T-cell (primary cell): ENCODE measurements at regions not wholly inside any gene's neighbourhood (a gene's known extent, or its start where the extent isn't known, plus 50 kb on each side); places are given as distances from the start of the nearest gene placed in this dataset.
A peak's percentile ranks its signal among the peaks of the same experiment; 100 is the strongest.

Source experiments
- ATAC-seq, 4 experiments: fragments of 200-7000 bp in 3 of 4; fragments of 150-1000 bp in 1 of 4; cut with Tn5 transposase; replicated peaks in 1 of 4; 1 replicate in 3 of 4; 2 replicates in 1 of 4; pipeline ENCODE4 v1.10.0; 2021; ENCODE audit warnings: moderate library complexity in 3 of 4, mild to moderate bottlenecking in 2 of 4, moderate number of reproducible peaks in 1 of 4
- CTCF ChIA-PET, 2 donors: fragments of 300-600 bp; sonication (Branson Sonifier 250); formaldehyde crosslinking; loops; one replicate each; lab custom pipeline; 2022; ENCODE audit warnings: antibody characterized with exemption in 2 of 2; lab: Charles Lee
- POLR2A ChIA-PET, 2 donors: fragments of 300-600 bp; sonication (Branson Sonifier 250); formaldehyde crosslinking; loops; one replicate each; lab custom pipeline; 2022; ENCODE audit warnings: antibody characterized with exemption in 2 of 2; lab: Charles Lee
- DNase-seq, 35 experiments: peaks; one replicate each; pipeline versions ENCODE4 v3.0.0 to v3.0.0-alpha.2; 2013 to 2023
- H3K27ac ChIP-seq: one replicate; pipeline ENCODE4 v1.5.1; 2013; ENCODE audit warnings: low read length
- H3K27me3 ChIP-seq, 2 experiments: replicated peaks in 1 of 2; 1 replicate in 1 of 2; 2 replicates in 1 of 2; pipeline versions ENCODE4 v1.6.1 to v1.7.0; 2013; ENCODE audit warnings: low read length in 1 of 2, mixed read lengths in 1 of 2; ENCODE audit not compliant: control insufficient read depth in 2 of 2, insufficient read depth in 2 of 2; ENCODE audit errors: extremely low read depth in 1 of 2
- H3K36me3 ChIP-seq, 2 donors: 1 replicate in 1 of 2; 2 replicates in 1 of 2; pipeline versions ENCODE4 v1.6.1 to v1.7.0; 2013; ENCODE audit warnings: low read length in 1 of 2; ENCODE audit not compliant: control insufficient read depth in 2 of 2, insufficient read depth in 1 of 2; ENCODE audit errors: extremely low read depth in 1 of 2
- H3K4me1 ChIP-seq, 2 experiments: 1 replicate in 1 of 2; 2 replicates in 1 of 2; pipeline versions ENCODE4 v1.6.1 to v1.7.0; 2013; ENCODE audit warnings: low read length in 2 of 2, mixed read lengths in 1 of 2; ENCODE audit not compliant: insufficient read depth in 2 of 2, control insufficient read depth in 1 of 2; ENCODE audit errors: extremely low read depth in 1 of 2
- H3K4me3 ChIP-seq, 2 donors: 1 replicate in 1 of 2; 2 replicates in 1 of 2; pipeline versions ENCODE4 v1.5.1 to v1.7.0; 2013; ENCODE audit warnings: mild to moderate bottlenecking in 2 of 2, low read length in 1 of 2, moderate library complexity in 1 of 2; ENCODE audit not compliant: control insufficient read depth in 1 of 2; ENCODE audit errors: extremely low read depth in 1 of 2
- H3K9me3 ChIP-seq: 2 replicates; pipeline ENCODE4 v1.7.0; 2013
- H3K27ac Mint-ChIP-seq, 2 donors: one replicate each; pipeline ENCODE4 v1.8.0; 2020 to 2021; ENCODE audit warnings: mild to moderate bottlenecking in 2 of 2, mixed read lengths in 2 of 2
- H3K27me3 Mint-ChIP-seq, 2 donors: one replicate each; pipeline ENCODE4 v1.8.0; 2021 to 2022; ENCODE audit warnings: mixed read lengths in 2 of 2
- H3K36me3 Mint-ChIP-seq: one replicate; pipeline ENCODE4 v1.8.0; 2021; ENCODE audit warnings: mixed read lengths
- H3K4me1 Mint-ChIP-seq, 3 donors: one replicate each; pipeline ENCODE4 v1.8.0; 2020 to 2022; ENCODE audit warnings: mixed read lengths in 3 of 3, mild to moderate bottlenecking in 1 of 3
- H3K4me3 Mint-ChIP-seq, 3 donors: one replicate each; pipeline ENCODE4 v1.8.0; 2020 to 2022; ENCODE audit warnings: mild to moderate bottlenecking in 3 of 3, mixed read lengths in 3 of 3, moderate library complexity in 3 of 3
- H3K9me3 Mint-ChIP-seq, 3 donors: one replicate each; pipeline ENCODE4 v1.8.0; 2020 to 2022; ENCODE audit warnings: mixed read lengths in 3 of 3
- WGBS: methylation state at CpG from one replicate; pipeline ENCODE4 v1.1.5; 2013; ENCODE audit warnings: missing lambda C conversion rate; ENCODE audit not compliant: insufficient coverage; 5-methylcytosine and 5-hydroxymethylcytosine counted together

DNA sequence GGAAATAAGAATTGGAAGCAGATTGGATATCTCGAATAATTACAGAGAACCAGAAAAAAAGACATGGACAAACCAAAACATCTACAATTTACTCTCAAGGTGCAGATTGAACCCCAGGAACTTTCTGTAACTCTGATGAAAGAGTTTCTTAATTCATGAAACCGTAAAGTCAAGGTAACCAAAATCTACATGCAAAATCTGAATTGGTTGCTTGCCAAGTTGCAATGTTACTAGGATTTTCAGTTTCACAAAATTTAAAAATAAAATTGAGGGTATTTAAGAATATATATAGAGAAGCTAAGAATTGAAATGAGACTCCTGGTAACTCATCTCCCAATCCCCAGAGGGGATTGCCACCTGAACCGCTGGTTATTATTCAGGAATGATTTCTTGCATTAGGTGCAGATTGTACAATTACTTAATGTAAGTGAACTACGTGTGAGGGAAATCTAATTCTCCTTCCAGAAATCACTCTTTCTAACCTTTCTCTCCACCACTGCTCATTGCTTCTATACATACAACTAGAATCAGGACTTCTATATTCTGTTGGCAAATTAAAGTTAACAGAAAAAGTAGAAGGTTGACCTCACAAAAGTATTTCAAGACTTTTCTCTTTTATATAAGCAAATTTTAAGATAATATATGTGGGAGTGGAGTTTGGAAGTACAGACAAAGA lies 221.5 kb upstream of the NDST4 start:
- H3K27ac ChIP-seq = no peak overlapping the region
- H3K27me3 ChIP-seq = no peaks in the 10 kb centered on the region
- ATAC-seq (no peak), DNase-seq (no peak)
- CTCF ChIA-PET = no interaction called here
- Mint-ChIP-seq H3K27me3 (no peaks in the 10 kb centered on the region), H3K9me3 (peaks cover 0 to 5% (median 0%) of the 10 kb centered on the region in 3 donors), H3K27ac (no peak overlapping the region), H3K4me1 (no peaks in the 10 kb centered on the region), H3K36me3 (no peaks in the 10 kb centered on the region), H3K4me3 (no peak overlapping the region)
- 60% methylated on average over 1 of the region's 4 CpGs for WGBS
- POLR2A ChIA-PET = no interaction called here
- no peak overlapping the region for H3K4me3 ChIP-seq
- H3K4me1 ChIP-seq = no peaks in the 10 kb centered on the region
- no peaks in the 10 kb centered on the region for H3K36me3 ChIP-seq
- H3K9me3 ChIP-seq = no peaks in the 10 kb centered on the region

GRCh38 chr4:115332078-115332477 lies 218.7 kb upstream of the NDST4 start:
- Histone ChIP-seq H3K27me3 (no peaks in the 10 kb centered on the region), H3K36me3 (no peaks in the 10 kb centered on the region), H3K4me3 (no peak overlapping the region), H3K27ac (no peak overlapping the region), H3K9me3 (no peaks in the 10 kb centered on the region), H3K4me1 (no peaks in the 10 kb centered on the region)
- Mint-ChIP-seq H3K4me1 (no peaks in the 10 kb centered on the region), H3K27ac (no peak overlapping the region), H3K4me3 (no peak overlapping the region), H3K27me3 (no peaks in the 10 kb centered on the region), H3K36me3 (no peaks in the 10 kb centered on the region), H3K9me3 (peaks cover 0 to 5% (median 0%) of the 10 kb centered on the region in 3 donors)
- ChIA-PET CTCF (no interaction called here), POLR2A (no interaction called here)
- DNase-seq = no peak
- ATAC-seq = no peak
- no CpG with 5 or more reads among the region's 1 CpG for WGBS

DNA sequence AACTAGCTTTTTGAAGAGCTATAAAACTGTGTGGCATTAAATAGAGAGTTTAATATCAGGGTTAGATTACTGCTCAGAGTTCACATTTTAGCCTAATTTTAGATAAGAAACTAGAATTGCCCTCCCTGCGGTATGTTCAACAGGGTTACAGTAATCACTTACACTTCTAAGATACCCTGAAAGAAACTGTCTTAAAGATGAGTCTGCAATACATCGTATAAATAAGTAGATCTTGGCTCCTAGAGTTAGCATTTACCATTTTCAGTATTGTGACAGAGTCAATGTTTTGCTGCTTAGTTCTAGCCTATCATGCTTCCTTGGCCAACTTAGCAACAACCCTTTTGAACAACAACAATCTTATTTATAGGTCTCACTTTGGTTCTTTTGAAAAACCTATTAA lies 217.8 kb upstream of the NDST4 start:
- Histone ChIP-seq H3K4me3 (no peak overlapping the region), H3K27ac (no peak overlapping the region), H3K9me3 (no peaks in the 10 kb centered on the region), H3K4me1 (no peaks in the 10 kb centered on the region), H3K27me3 (no peaks in the 10 kb centered on the region), H3K36me3 (no peaks in the 10 kb centered on the region)
- ChIA-PET CTCF (no interaction called here), POLR2A (no interaction called here)
- Mint-ChIP-seq H3K9me3 (no peaks in the 10 kb centered on the region), H3K4me1 (no peaks in the 10 kb centered on the region), H3K4me3 (no peak overlapping the region), H3K27ac (no peak overlapping the region), H3K27me3 (no peaks in the 10 kb centered on the region), H3K36me3 (no peaks in the 10 kb centered on the region)
- no CpG with 5 or more reads among the region's 2 CpGs for WGBS
- ATAC-seq (no peak), DNase-seq (peak in 1 of 35 experiments; percentile 1)

GRCh38 chr4:115325836-115326235 lies 212.4 kb upstream of the NDST4 start:
- no CpG with 5 or more reads among the region's 2 CpGs for WGBS
- H3K9me3 Mint-ChIP-seq = peaks cover 0 to 6% (median 0%) of the 10 kb centered on the region in 3 donors

DNA sequence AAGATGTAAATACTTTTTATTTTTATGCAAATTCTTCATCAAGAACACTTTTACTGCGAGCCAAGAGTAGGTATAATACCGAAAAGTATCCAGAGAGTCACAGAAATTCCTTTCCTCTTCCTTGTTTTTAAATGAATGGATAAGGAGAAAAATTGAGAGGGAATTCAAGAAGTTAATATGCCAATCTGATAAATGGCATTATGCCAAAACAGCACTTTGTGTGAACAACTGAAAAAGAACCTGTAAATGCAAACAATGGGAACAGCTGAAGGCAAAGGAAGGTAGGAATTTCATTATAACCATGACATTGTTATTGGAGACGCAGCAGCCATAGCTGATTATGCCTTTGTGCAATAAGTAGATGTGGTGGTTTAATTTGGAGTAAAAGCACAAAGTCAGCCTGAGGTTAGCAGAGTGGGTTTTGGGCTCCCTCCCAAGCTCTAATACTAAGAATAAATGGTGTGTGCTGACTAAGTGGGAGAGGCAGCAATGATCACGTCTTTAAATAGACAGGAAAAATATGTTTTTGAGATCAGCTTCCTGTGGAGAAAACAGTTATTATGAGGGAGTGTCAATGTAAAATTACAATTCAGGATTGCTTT lies 209.8 kb upstream of the NDST4 start:
- peaks cover 0 to 6% (median 0%) of the 10 kb centered on the region in 3 donors for H3K9me3 Mint-ChIP-seq
- no peak overlapping the region for H3K27ac Mint-ChIP-seq
- H3K4me3 ChIP-seq = no peak overlapping the region
- H3K4me3 Mint-ChIP-seq = no peak overlapping the region
- DNase-seq = no peak
- 60% methylated on average over 1 of the region's 4 CpGs for WGBS
- ATAC-seq = no peak
- no peaks in the 10 kb centered on the region for H3K9me3 ChIP-seq
- no peaks in the 10 kb centered on the region for H3K27me3 ChIP-seq
- no peak overlapping the region for H3K27ac ChIP-seq
- H3K36me3 ChIP-seq = no peaks in the 10 kb centered on the region
- no peaks in the 10 kb centered on the region for H3K4me1 Mint-ChIP-seq
- ChIA-PET POLR2A (no interaction called here), CTCF (no interaction called here)
- H3K36me3 Mint-ChIP-seq = no peaks in the 10 kb centered on the region
- no peaks in the 10 kb centered on the region for H3K27me3 Mint-ChIP-seq
- no peaks in the 10 kb centered on the region for H3K4me1 ChIP-seq

More at GRCh38 chr4:115325836-115326235, 212.4 kb upstream of the NDST4 start:
- Mint-ChIP-seq H3K27ac (no peak overlapping the region), H3K27me3 (no peaks in the 10 kb centered on the region), H3K4me1 (no peaks in the 10 kb centered on the region), H3K4me3 (no peak overlapping the region), H3K36me3 (no peaks in the 10 kb centered on the region)
- H3K4me1 ChIP-seq = no peaks in the 10 kb centered on the region
- POLR2A ChIA-PET = no interaction called here
- no peak overlapping the region for H3K4me3 ChIP-seq
- H3K27ac ChIP-seq = no peak overlapping the region
- no peaks in the 10 kb centered on the region for H3K27me3 ChIP-seq
- no peak for DNase-seq
- CTCF ChIA-PET = no interaction called here
- H3K36me3 ChIP-seq = no peaks in the 10 kb centered on the region
- no peak for ATAC-seq
- no peaks in the 10 kb centered on the region for H3K9me3 ChIP-seq

- Mint-ChIP-seq H3K27me3 (no peaks in the 10 kb centered on the region), H3K27ac (no peak overlapping the region), H3K4me1 (no peaks in the 10 kb centered on the region), H3K36me3 (no peaks in the 10 kb centered on the region), H3K4me3 (no peak overlapping the region), H3K9me3 (no peaks in the 10 kb centered on the region)
- Histone ChIP-seq H3K36me3 (no peaks in the 10 kb centered on the region), H3K4me3 (no peak overlapping the region), H3K27ac (no peak overlapping the region), H3K9me3 (no peaks in the 10 kb centered on the region), H3K27me3 (no peaks in the 10 kb centered on the region), H3K4me1 (no peaks in the 10 kb centered on the region)
- ATAC-seq (no peak), DNase-seq (no peak)
- POLR2A ChIA-PET = no interaction called here
- WGBS = 92% methylated on average over 2 of the region's 4 CpGs
- CTCF ChIA-PET = no interaction called here
These were observed 201.8 kb upstream of the NDST4 start for GRCh38 chr4:115315182-115315581.
